ENCODE measurements at regions not wholly inside any gene's neighbourhood (a gene's known extent, or its start where the extent isn't known, plus 50 kb on each side); places are given as distances from the start of the nearest gene placed in this dataset.
"Not testable (repeated sequence)": the region's sequence is repeated elsewhere in the genome, so short reads cannot be mapped to it uniquely, and the experiment has no call there.

DNA sequence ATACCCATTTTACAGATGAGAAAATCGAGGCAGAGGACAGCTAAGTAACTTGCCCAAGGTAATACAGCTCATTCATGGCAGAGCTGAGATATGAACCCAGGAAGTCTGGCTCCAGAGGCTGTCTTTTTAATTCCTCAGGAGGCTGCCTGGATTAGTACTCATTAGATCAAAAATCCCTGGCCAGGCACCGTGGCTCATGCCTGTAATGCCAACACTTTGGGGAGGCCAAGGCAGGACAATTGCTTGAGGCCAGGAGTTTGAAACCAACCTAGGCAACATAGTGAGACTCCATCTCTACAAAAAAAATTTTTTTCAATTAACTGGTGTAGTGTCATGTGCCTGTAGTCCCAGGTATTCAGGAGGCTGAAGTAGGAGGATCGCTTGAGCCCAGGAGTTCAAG lies 291.4 kb downstream of the GOLGA6L6 start:
- POLR2A ChIA-PET; CTCF ChIA-PET; DNase-seq (ENCODE audit: extremely low spot score): not testable (repeated sequence)

DNA sequence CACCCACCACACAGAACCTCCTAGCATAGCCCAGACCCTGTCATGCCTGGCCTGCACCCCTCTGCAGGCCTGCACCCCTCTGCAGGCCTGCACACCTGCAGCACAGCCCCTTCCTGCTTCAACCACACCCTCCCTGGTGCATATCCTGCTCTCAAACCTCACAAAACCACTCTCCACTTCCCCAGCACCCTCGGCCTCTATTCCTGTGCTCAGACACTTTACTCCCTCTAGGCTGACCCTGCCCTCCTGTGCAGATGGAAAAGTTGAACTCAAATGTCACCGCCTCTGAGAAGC lies 292.0 kb downstream of the GOLGA6L6 start:
- CTCF ChIA-PET; POLR2A ChIA-PET; DNase-seq (ENCODE audit: extremely low spot score): not testable (repeated sequence)

DNA sequence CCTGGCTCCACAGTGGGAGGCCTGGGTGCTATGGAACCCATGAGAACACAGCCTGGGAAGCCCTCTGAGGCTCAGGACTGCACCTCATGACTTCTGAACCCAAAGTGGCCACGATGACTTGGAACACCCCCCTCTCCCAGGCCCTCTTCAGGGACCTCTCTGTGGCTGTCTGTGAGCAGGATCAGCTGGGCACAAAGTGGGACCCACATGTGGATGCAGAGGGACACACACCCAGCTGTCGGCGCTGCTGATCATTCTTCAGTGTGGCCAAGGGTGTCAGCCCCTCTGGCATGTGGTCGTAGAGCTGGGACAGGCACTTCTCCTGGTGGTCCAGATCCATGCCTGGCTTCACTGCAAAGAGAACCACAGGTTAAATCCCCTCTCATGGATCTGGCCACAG lies 293.2 kb downstream of the GOLGA6L6 start:
- POLR2A ChIA-PET; DNase-seq (ENCODE audit: extremely low spot score); CTCF ChIA-PET: not testable (repeated sequence)

DNA sequence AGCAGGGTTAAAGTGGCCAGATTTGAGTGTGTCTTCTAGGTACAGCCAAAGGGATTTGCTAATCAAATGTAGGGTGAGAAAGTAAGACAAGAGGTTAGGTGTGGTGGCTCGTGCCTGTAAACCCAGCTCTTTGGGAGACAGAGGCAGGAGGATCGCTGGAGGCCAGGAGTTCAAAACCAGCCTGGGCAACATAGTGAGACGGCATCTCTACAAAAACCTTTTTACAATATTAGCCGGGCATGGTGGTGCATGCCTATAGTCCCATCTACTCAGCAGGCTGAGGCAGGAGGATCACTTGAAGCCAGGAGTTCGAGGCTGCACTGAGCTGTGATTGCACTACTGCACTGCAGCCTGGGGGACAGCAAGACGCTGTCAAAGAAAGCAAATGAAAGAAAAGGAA lies 294.5 kb downstream of the GOLGA6L6 start:
- DNase-seq (ENCODE audit: extremely low spot score); CTCF ChIA-PET; POLR2A ChIA-PET: not testable (repeated sequence)

DNA sequence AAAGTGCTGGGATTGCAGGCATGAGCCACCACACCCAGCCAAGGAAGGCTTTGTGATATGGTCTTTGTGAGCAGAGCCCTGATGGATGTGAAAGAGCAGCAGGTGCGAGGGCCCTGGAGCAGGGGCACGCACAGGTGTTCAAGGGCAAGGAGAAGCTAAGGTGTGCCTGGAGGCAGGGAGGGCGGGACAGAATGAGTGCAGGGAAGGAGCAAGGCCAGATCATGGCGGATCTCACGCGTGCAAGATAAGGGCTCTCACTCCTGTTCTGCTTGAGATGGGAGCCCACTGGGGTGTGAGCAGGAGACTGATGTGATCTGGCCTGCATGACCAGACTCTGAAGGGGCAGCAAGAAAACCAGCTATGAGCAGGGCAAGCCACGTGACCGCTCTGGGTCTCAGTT lies 295.0 kb downstream of the GOLGA6L6 start:
- CTCF ChIA-PET; POLR2A ChIA-PET; DNase-seq (ENCODE audit: extremely low spot score): not testable (repeated sequence)

DNA sequence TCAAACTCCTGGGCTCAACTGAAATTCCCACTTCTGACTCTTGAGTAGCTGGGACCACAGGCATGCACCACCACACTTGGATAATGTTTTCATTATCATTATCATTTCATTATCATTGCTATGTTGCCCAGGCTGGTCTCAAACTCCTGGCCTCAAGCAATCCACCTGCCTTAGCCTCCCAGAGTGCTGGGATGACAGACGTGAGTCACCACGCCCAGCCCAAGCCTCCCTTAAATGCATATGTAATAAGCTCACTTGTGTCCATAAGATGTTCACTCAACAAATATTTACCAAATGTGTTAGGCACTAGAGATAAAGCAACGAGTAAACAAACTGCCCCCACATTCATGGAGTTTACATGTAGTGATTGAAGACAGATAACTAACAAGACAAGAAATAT lies 295.7 kb downstream of the GOLGA6L6 start:
- DNase-seq (ENCODE audit: extremely low spot score); CTCF ChIA-PET; POLR2A ChIA-PET: not testable (repeated sequence)

DNA sequence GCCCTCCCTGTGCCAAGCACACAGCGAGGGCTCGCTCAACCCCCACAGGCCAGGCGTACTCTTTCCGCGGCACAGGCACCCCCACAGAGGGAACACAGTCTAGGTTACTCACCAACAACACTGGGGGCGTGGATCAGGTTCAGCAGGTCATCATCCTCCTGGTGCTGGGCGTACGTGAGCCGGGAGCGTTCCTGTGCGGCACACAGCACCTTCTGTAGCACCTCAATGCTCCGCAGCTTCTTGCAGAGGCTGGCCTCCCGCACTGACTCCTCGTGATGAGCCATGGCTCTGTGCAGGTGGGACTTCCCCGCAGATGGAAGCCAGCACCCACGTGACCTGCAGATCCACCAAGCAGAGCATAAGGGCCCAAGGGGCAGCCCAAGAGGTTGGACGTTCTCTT lies 296.8 kb downstream of the GOLGA6L6 start:
- CTCF ChIA-PET; DNase-seq (ENCODE audit: extremely low spot score); POLR2A ChIA-PET: not testable (repeated sequence)

DNA sequence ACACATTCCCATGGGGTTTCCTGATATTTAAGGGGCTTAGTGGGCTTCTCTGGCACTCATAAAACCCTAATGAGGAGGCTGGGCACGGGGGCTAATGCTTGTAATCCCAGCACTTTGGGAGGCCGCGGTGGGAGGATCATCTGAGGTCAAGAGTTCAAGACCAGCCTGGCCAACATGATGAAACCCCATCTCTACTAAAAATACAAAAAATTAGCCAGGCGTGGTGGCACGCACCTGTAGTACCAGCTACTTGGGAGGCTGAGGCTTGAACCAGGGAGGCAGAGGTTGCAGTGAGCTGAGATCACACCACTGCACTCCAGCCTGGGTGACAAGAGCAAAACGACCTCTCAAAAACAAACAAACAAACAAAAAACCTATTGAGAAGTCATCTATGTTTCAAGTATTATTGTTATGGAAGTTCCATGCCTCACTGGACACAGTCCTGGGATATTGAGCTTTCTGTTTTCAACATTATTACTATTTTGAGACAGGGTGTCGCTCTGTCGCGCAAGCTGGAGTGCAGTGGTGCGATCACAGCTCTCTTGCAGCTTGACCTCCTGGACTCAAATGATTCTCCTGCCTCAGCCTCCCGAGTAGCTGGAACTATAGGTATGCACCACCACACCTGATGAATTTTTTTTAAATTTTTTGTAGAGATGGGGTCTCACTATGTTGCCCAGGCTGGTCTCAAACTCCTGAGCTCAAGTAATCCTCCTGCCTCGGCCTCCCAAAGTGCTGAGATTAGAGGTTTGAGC lies 297.9 kb downstream of the GOLGA6L6 start:
- DNase-seq (ENCODE audit: extremely low spot score); CTCF ChIA-PET; POLR2A ChIA-PET: not testable (repeated sequence)

DNA sequence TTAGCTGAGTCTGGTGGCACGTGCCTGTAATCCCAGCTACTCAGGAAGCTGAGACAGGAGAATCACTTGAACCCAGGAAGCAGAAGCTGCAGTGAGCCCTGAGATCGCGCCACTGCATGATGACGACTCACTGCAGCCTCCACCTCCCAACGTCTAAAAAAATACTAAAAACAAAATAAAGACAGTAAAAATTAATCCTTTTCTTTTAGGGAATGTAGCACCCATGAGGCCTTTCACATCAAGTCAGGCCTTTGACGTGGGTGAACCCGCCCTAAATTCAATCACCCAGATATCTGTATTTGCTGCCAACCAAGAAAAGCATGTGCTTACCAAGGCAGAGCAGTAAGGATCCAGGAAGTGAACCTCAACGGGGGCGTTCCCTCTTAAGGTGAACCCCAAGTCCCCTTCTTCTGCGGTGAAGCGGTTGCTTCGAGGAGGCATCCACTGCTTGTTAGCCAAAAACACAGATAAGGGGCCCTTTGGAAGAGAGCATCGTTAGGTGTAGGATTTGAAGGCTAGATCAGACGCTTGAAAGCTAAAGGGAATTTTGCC lies 301.2 kb downstream of the GOLGA6L6 start:
- DNase-seq (ENCODE audit: extremely low spot score); POLR2A ChIA-PET; CTCF ChIA-PET: not testable (repeated sequence)

DNA sequence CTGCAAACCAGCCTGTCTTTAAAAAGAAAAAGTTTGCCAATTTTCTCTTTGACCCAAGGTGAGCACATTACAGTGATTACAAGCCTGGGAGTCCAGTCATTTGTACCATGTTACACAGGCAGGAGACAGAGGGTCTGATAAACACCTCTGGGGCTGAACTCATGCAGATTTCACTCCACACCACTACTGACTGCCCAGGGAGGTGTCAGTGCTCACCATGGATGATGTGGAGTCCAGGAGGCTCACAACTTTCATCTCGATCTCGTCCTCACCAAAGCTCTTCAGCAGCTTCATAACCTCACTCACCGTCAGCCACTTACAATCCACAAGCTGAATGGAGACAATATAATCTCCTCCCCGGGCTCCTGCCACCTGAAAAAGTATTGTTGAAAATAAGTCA lies 302.4 kb downstream of the GOLGA6L6 start:
- POLR2A ChIA-PET; CTCF ChIA-PET; DNase-seq (ENCODE audit: extremely low spot score): not testable (repeated sequence)

DNA sequence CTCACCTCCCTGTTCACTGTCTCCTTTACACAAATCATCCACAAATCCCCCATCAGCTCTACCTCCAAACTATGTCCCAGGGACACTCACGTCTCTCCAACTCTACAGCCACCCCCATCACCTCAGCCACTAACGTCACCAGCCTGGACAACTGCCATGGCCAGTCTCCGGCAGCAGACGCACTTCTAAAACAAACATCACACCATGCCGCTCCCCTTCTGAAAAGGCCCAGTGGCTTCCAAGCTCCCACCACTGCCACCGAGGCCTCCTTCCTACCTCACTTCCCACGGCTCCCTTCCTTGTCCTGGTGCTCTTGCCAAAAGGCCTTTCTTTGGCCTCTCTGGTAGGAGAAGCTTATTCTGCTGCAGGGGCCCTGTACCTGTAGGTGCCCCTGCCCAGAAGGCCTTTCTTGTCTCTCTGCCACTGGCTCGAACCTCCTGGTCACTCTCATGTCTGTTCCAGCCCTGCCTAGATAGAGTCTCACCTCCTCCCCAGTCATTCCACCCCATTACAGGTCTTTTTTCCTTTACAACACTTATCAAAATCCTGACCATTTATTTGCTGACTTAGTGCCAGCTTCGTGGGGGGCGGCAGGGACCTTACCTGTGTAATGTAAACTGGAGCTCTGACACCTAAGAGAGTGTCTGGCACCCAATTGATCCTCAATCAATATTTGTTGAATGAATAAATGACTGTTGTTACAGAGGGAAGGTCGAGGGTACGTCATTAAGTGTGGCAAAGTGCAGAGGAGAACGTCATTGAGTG lies 304.2 kb downstream of the GOLGA6L6 start:
- DNase-seq (ENCODE audit: extremely low spot score); CTCF ChIA-PET; POLR2A ChIA-PET: not testable (repeated sequence)

DNA sequence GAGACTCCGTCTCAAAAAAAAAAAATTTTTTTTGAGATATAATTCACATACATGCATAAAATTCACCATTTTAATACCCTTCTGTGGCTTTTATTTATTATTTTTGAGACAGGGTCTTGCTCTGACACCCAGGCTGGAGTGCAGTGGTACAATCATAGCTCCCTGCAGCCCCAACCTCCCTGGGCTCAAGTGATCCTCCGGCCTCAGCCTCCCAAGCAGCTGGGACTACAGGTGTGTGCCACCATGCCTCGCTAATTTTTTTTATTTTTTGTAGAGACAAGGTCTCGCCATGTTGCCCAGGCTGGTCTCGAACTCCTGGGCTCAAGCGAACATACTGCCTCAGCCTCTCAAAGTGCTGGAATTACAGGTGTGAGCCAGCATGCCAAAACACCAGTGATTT lies 305.9 kb downstream of the GOLGA6L6 start:
- DNase-seq (ENCODE audit: extremely low spot score); POLR2A ChIA-PET; CTCF ChIA-PET: not testable (repeated sequence)

DNA sequence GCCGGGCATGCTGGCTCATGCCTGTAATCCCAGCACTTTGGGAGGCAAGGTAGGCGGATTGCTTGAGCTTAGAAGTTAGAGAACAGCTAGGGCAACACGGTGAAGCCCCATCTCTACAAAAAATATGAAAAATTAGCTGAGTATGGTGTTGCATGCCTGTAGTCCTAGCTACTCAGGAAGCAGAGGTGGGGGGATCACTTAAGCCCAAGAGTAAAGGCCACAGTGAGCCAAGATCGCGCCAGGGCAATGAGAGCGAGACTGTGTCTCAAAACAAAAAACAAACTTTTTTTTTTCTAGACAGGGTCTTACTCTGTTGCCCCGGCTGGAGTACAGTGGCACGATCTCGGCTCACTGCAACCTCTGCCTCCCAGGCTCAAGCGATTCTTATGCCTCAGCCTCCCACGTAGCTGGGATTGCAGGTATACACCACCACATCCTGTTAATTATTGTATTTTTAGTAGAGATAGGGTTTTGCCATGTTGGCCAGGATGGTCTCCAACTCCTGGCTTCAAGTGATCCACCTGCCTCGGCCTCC lies 307.5 kb downstream of the GOLGA6L6 start:
- DNase-seq (ENCODE audit: extremely low spot score); CTCF ChIA-PET; POLR2A ChIA-PET: not testable (repeated sequence)

DNA sequence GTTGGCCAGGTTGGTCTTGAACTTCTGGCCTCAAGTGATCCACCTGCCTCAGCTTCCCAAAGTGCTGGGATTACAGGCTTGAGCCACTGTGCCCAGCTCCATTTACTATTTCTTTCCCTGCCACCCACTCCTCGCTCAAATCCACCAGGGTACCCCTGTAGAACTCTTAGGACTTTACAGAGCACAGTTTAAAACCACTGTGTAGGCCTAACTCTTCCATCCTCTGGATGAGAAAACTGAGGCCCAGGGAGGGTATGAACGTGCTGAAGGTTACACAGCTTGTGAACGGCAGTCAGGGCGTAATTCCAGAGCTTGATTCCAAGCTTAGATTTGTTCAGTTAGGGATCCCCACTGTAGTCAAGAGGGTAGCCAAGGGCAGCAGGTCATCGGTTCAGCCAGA lies 309.1 kb downstream of the GOLGA6L6 start:
- CTCF ChIA-PET; POLR2A ChIA-PET; DNase-seq (ENCODE audit: extremely low spot score): not testable (repeated sequence)

DNA sequence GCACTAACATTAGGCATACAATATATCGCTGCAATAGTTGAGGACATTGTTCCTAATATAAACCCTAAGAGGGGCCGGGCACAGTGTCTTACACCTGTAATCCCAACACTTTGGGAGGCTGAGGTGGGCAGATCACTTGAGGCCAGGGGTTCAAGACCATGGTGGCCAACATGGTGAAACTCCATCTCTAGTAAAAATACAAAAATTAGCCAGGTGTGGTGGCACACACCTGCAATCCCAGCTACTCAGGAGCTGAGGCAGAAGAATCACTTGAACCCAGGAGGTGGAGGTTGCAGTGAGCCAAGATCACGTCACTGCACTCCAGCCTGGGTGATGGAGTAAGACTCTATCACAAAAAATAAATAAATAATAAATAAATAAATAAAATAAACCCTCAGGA lies 310.9 kb downstream of the GOLGA6L6 start:
- CTCF ChIA-PET; DNase-seq (ENCODE audit: extremely low spot score); POLR2A ChIA-PET: not testable (repeated sequence)

DNA sequence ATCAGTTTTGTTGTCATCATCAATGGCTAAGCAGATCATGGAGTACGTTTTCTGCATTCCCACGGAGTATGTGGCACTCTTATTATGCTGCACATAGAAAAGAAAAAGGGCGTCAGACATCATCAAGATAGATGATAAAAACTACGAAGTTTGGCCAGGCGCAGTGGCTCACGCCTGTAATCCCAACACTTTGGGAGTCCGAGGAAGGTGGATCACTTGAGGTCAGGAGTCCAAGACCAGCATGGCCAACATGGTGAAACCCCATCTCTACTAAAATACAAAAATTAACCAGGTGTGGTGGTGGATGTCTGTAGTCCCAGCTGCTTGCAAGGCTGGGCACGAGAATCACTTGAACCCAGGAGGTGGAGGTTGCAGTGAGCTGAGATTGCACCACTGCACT lies 312.8 kb downstream of the GOLGA6L6 start:
- POLR2A ChIA-PET; CTCF ChIA-PET; DNase-seq (ENCODE audit: extremely low spot score): not testable (repeated sequence)

DNA sequence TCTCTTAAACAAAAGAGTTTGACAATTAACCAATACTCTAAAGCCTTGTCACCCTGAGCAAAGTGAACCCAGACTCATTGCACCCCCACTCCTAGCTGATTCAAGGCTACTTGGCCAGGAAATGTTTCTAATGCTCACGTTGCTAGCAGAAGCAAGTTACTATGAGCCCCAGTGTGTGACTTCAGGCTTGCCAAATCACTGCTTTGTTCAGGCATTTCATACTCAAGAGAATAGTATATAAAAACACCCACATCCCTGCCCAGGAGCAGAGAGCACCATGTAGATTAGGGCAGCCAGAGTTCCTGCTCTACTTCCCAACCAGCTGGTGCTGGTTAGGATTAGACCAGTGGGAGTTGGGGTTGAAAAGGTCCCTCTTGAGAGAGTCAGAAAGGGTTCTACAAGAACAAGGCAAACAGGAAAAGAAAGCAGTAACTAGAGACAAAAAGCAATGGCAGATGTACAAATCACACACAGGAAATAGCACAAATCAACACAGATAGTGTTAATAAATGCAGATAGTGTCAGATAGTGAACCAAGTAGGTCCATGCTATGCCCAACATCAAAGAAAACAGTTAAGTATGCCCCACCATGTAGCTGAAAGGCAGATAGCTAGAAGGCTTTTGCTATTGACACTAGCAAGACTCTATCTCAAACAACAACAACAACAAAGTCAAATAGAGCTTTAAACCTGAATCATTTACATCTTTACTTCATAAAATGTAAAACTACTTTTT lies 314.3 kb downstream of the GOLGA6L6 start:
- POLR2A ChIA-PET; DNase-seq (ENCODE audit: extremely low spot score); CTCF ChIA-PET: not testable (repeated sequence)

DNA sequence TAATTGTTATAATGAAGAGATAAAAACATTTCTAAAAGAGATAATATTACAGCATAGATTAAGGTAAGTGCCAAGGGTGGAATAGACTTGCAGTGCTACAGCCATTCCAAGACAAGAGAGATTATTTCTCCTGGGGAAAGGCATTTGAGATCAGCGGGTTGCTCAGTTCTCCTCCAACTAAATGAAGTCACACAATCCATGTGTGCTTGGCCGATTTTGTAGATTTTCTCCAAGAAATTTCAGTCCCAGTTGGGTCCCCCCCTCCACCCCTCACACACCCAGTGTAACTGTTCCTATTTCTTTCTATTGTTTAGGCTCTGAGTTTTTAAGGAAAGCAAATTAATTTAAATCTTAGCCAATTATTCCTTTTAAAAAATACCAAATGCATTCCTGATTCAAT lies 315.1 kb downstream of the GOLGA6L6 start:
- CTCF ChIA-PET; DNase-seq (ENCODE audit: extremely low spot score); POLR2A ChIA-PET: not testable (repeated sequence)

DNA sequence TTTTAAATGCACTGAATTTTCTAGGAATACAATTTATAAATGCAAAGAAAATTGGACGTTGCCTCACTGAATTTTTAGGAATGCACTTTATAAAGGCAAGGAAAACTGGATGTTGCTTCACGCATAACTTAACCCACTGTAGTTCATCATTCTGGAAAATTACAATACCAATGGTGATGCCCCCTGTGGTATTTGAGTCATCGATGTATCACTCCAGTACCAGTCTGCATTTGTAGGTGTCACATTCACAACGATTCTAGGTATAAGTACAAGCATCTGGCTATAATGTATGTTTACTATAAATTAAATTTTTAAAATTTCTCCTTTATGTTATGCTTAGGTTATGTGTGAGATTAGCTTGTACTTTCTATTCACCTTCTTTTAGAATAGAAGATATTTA lies 320.5 kb downstream of the GOLGA6L6 start:
- POLR2A ChIA-PET; DNase-seq (ENCODE audit: extremely low spot score); CTCF ChIA-PET: not testable (repeated sequence)

Measured in HEK293T (cell line).